CD4-positive, alpha-beta T cell treated with Interleukin-6 for 4 hours (primary cell): ENCODE measurements at regions not wholly inside any gene's neighbourhood (a gene's known extent, or its start where the extent isn't known, plus 50 kb on each side); places are given as distances from the start of the nearest gene placed in this dataset.
"Not testable (repeated sequence)": the region's sequence is repeated elsewhere in the genome, so short reads cannot be mapped to it uniquely, and the experiment has no call there.

ENCODE experiments used
- DNase-seq: peaks from one replicate; pipeline ENCODE4 v3.0.0-alpha.2; 2020; ENCODE audit warnings: mixed read lengths

- DNase-seq = no peak
Observed at GRCh38 chr12:91643763-91644162, 461.1 kb upstream of the DCN start.

GRCh38 chr12:91640021-91640420, 457.4 kb upstream of the DCN start:
- DNase-seq = no peak

GRCh38 chr12:91639327-91639726, 456.7 kb upstream of the DCN start:
- no peak for DNase-seq

GRCh38 chr12:91637789-91638624, 455.4 kb upstream of the DCN start:
- DNase-seq = no peak

GRCh38 chr12:91636721-91637120, 454.1 kb upstream of the DCN start:
- no peak for DNase-seq

- not testable (repeated sequence) for DNase-seq
Observed at GRCh38 chr12:91634386-91634713, 451.7 kb upstream of the DCN start.

GRCh38 chr12:91633734-91634357, 451.2 kb upstream of the DCN start:
- no peak for DNase-seq

- no peak for DNase-seq
Observed at GRCh38 chr12:91633206-91633605, 450.6 kb upstream of the DCN start.

- DNase-seq = no peak
Observed at GRCh38 chr12:91632042-91632786, 449.6 kb upstream of the DCN start.

- DNase-seq = no peak
Observed at GRCh38 chr12:91630596-91631293, 448.1 kb upstream of the DCN start.

- no peak for DNase-seq
Observed at GRCh38 chr12:91630083-91630482, 447.5 kb upstream of the DCN start.

- DNase-seq = no peak
Observed at GRCh38 chr12:91629440-91629839, 446.8 kb upstream of the DCN start.

- no peak for DNase-seq
Observed at GRCh38 chr12:91628656-91629055, 446.0 kb upstream of the DCN start.

GRCh38 chr12:91627225-91627624, 444.6 kb upstream of the DCN start:
- no peak for DNase-seq

- DNase-seq = no peak
Observed at GRCh38 chr12:91622981-91623380, 440.4 kb upstream of the DCN start.

GRCh38 chr12:91622037-91622436, 439.4 kb upstream of the DCN start:
- no peak for DNase-seq

- DNase-seq = no peak
Observed at GRCh38 chr12:91620992-91621391, 438.4 kb upstream of the DCN start.

- no peak for DNase-seq
Observed at GRCh38 chr12:91620422-91620821, 437.8 kb upstream of the DCN start.

- DNase-seq = no peak
Observed at GRCh38 chr12:91618281-91618680, 435.7 kb upstream of the DCN start.

- no peak for DNase-seq
Observed at GRCh38 chr12:91617818-91618217, 435.2 kb upstream of the DCN start.

- no peak for DNase-seq
Observed at GRCh38 chr12:91616416-91616815, 433.8 kb upstream of the DCN start.

GRCh38 chr12:91613223-91613779, 430.7 kb upstream of the DCN start:
- DNase-seq = no peak

GRCh38 chr12:91610561-91610960, 427.9 kb upstream of the DCN start:
- DNase-seq = no peak
